GM12878 (cell line): ENCODE measurements at regions not wholly inside any gene's neighbourhood (a gene's known extent, or its start where the extent isn't known, plus 50 kb on each side); places are given as distances from the start of the nearest gene placed in this dataset.

Source experiments
- ATAC-seq: fragments of 200-7000 bp; cut with Tn5 transposase; 3 replicates; pipeline ENCODE4 v1.9.1; 2020; ENCODE audit warnings: mild to moderate bottlenecking, moderate library complexity
- BruUV-seq: library from RNA; stranded (reverse); fragments of 400-500 nt; replicated peaks from 2 replicates; lab custom pipeline; 2021; lab: Mats Ljungman, UMichigan
- CTCF ChIA-PET: fragments of 300-600 bp; sonication (Branson Sonifier 250); formaldehyde crosslinking; extraction: SDS; loops from one replicate; lab custom pipeline; 2021; ENCODE audit warnings: inconsistent platforms; lab: Yijun Ruan, JAX
- POLR2A ChIA-PET: fragments of 350-600 bp; formaldehyde crosslinking; extraction: SDS; loops from one replicate; lab custom pipeline; 2021; ENCODE audit warnings: inconsistent platforms; lab: Charles Lee
- RAD21 ChIA-PET: fragments of 300-600 bp; sonication (Branson Sonifier 250); formaldehyde crosslinking; loops from one replicate; lab custom pipeline; 2023; ENCODE audit warnings: antibody characterized with exemption; ENCODE audit not compliant: unreplicated experiment; lab: Charles Lee
- SMC1A ChIA-PET: fragments of 300-600 bp; sonication (Branson Sonifier 250); formaldehyde crosslinking; loops from one replicate; lab custom pipeline; 2023; ENCODE audit not compliant: unreplicated experiment, uncharacterized antibody; lab: Charles Lee
- DNase-seq: peaks from one replicate; pipeline ENCODE4 v3.0.0-alpha.2; 2011; ENCODE audit warnings: low read depth, low spot score
- FAIRE-seq: peaks from 3 replicates; lab custom pipeline; 2011; peaks lifted over from hg19 to GRCh38; lab: Jason Lieb, UNC
- H2AFZ ChIP-seq: 2 replicates; pipeline ENCODE4 v1.6.0; 2011; ENCODE audit warnings: low read depth, low read length, control low read depth; ENCODE audit not compliant: control insufficient read depth
- H3K27ac ChIP-seq: 2 replicates; pipeline ENCODE4 v1.5.1; 2011; ENCODE audit warnings: control low read depth; ENCODE audit not compliant: control insufficient read depth, insufficient read depth
- H3K27me3 ChIP-seq, 2 experiments: replicated peaks in 1 of 2; 2 replicates each; pipeline versions ENCODE4 v1.6.0 to v1.6.1; 2011; ENCODE audit warnings: low read length in 1 of 2; ENCODE audit not compliant: control insufficient read depth in 2 of 2, insufficient read depth in 2 of 2
- H3K36me3 ChIP-seq, 2 experiments: 2 replicates each; pipeline ENCODE4 v1.5.1; 2011; ENCODE audit warnings: low read length in 1 of 2; ENCODE audit not compliant: control insufficient read depth in 2 of 2, insufficient read depth in 2 of 2
- H3K4me1 ChIP-seq: 2 replicates; pipeline ENCODE4 v1.6.1; 2011; ENCODE audit warnings: mild to moderate bottlenecking, low read length, moderate library complexity, mixed read lengths; ENCODE audit not compliant: control insufficient read depth, insufficient read depth
- H3K4me2 ChIP-seq: 2 replicates; pipeline ENCODE4 v1.6.0; 2011; ENCODE audit warnings: control low read depth; ENCODE audit not compliant: control insufficient read depth, insufficient read depth
- H3K4me3 ChIP-seq: fragments of 200-600 bp; sonication (generic); 2 replicates; pipeline ENCODE4 v1.5.1; 2016
- H3K79me2 ChIP-seq: 2 replicates; pipeline ENCODE4 v1.6.0; 2011; ENCODE audit warnings: low read length; ENCODE audit not compliant: control insufficient read depth, insufficient read depth
- H3K9ac ChIP-seq: 2 replicates; pipeline ENCODE4 v1.8.0; 2011; ENCODE audit warnings: low read length, control low read depth, mixed read lengths; ENCODE audit not compliant: control insufficient read depth, insufficient read depth
- H3K9me3 ChIP-seq: replicated peaks from 3 replicates; pipeline ENCODE4 v1.5.1; 2011; ENCODE audit warnings: mild to moderate bottlenecking, low read length; ENCODE audit not compliant: control insufficient read depth, insufficient read depth
- H4K20me1 ChIP-seq: 2 replicates; pipeline ENCODE4 v1.6.0; 2011; ENCODE audit not compliant: control insufficient read depth, insufficient read depth
- CBFB ChIP-seq: IDR thresholded peaks from 2 replicates; pipeline ENCODE4 v1.6.1; 2016; ENCODE audit warnings: antibody characterized with exemption, low read depth
- NR2C1 ChIP-seq: fragments of 450-650 bp; IDR thresholded peaks from 2 replicates; pipeline ENCODE4 v1.6.1; 2017; ENCODE audit warnings: antibody characterized with exemption, mild to moderate bottlenecking, moderate library complexity
- RAD51 ChIP-seq: fragments of 450-650 bp; IDR thresholded peaks from 2 replicates; pipeline ENCODE4 v1.6.1; 2016; ENCODE audit warnings: moderate library complexity, mild to moderate bottlenecking, inconsistent platforms
- RBBP5 ChIP-seq: fragments of 200-600 bp; sonication (generic); conservative IDR thresholded peaks from 2 replicates; pipeline ENCODE4 v1.6.1; 2016
- TCF3 ChIP-seq: IDR thresholded peaks from 2 replicates; pipeline ENCODE4 v1.6.1; 2012; ENCODE audit warnings: low read depth, mild to moderate bottlenecking, low read length, borderline replicate concordance; ENCODE audit not compliant: insufficient read depth
- WGBS: methylation state at CpG from one replicate; pipeline ENCODE4 v1.1.6; 2016; ENCODE audit warnings: low lambda C conversion rate; ENCODE audit not compliant: insufficient replicate concordance, insufficient coverage; ENCODE audit errors: missing lambda C conversion rate; 5-methylcytosine and 5-hydroxymethylcytosine counted together
- in situ Hi-C: fragments of 300-500 bp; cut with MboI; formaldehyde crosslinking; loops from 9 replicates; pipeline ENCODE4 v1.14.3; 2018; ENCODE audit warnings: mixed read lengths
- intact Hi-C: fragments of 100-400 bp; cut with micrococcal nuclease; formaldehyde crosslinking; loops from one replicate; pipeline ENCODE4 v1.14.2; 2022; ENCODE audit not compliant: unreplicated experiment
- TF ChIP-seq, protein P1 (sequence below): fragments of 450-650 bp; formaldehyde crosslinking; IDR thresholded peaks from 2 replicates; pipeline ENCODE4 v1.4.0; 2020; ENCODE audit warnings: mild to moderate bottlenecking, moderate library complexity
- TF ChIP-seq, protein P2 (sequence below): fragments of 450-650 bp; IDR thresholded peaks from 2 replicates; pipeline ENCODE4 v1.6.1; 2016; ENCODE audit warnings: mild to moderate bottlenecking

DNA sequence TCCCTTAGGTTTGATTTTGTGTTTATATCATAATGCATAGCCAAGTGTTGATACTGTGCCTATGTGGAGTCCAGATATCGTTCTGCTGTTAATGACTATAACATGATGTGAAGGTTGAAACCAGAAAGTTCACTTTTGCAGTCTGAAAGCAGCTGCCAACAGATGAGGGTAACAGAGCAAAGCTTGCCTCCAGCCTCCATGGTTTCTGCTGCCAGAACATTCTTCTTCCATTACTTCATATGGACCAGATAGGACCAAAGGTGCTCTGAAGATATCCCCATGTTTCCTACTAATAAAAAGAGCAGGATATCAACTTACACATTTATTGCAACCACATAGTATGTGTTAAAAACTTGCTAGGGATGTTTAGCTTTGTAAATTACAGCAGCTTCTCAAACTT is 394.1 kb downstream of the SPRY1 start (continued):
- TF ChIP-seq, protein P1, sequence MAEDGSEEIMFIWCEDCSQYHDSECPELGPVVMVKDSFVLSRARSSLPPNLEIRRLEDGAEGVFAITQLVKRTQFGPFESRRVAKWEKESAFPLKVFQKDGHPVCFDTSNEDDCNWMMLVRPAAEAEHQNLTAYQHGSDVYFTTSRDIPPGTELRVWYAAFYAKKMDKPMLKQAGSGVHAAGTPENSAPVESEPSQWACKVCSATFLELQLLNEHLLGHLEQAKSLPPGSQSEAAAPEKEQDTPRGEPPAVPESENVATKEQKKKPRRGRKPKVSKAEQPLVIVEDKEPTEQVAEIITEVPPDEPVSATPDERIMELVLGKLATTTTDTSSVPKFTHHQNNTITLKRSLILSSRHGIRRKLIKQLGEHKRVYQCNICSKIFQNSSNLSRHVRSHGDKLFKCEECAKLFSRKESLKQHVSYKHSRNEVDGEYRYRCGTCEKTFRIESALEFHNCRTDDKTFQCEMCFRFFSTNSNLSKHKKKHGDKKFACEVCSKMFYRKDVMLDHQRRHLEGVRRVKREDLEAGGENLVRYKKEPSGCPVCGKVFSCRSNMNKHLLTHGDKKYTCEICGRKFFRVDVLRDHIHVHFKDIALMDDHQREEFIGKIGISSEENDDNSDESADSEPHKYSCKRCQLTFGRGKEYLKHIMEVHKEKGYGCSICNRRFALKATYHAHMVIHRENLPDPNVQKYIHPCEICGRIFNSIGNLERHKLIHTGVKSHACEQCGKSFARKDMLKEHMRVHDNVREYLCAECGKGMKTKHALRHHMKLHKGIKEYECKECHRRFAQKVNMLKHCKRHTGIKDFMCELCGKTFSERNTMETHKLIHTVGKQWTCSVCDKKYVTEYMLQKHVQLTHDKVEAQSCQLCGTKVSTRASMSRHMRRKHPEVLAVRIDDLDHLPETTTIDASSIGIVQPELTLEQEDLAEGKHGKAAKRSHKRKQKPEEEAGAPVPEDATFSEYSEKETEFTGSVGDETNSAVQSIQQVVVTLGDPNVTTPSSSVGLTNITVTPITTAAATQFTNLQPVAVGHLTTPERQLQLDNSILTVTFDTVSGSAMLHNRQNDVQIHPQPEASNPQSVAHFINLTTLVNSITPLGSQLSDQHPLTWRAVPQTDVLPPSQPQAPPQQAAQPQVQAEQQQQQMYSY (CRISPR knock-in tag) = no peak
- TF ChIP-seq NR2C1 (no peak), TCF3 (no peak)
- TF ChIP-seq, protein P2, sequence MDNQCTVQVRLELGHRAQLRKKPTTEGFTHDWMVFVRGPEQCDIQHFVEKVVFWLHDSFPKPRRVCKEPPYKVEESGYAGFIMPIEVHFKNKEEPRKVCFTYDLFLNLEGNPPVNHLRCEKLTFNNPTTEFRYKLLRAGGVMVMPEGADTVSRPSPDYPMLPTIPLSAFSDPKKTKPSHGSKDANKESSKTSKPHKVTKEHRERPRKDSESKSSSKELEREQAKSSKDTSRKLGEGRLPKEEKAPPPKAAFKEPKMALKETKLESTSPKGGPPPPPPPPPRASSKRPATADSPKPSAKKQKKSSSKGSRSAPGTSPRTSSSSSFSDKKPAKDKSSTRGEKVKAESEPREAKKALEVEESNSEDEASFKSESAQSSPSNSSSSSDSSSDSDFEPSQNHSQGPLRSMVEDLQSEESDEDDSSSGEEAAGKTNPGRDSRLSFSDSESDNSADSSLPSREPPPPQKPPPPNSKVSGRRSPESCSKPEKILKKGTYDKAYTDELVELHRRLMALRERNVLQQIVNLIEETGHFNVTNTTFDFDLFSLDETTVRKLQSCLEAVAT = no peak

DNA sequence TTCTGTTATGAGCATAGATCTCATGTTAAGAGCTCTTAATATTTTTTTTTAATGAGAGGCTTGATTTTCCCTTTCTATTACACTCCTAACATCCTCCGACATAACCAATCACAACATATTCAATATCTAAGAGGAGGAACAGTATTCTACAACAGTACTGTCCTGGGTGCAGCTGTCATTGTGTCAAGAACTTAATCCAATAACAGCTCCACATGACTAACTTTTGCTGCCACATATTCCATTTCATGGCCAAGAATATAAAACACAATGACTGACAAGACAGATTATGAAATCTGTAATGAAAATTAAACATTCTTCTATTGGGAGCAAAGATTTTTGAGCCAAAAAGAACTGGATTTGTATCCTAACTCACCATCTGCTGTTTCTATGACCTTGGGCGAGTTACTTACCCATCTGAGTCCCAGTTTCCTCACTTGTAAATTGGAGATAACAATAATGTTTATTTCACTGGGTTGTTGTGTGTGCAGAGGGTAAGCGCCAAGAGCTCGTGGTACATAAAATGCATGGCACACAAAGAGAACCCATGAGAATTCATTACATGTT is 405.6 kb downstream of the SPRY1 start:
- no peak for FAIRE-seq

More for the DNA sequence above, 405.6 kb downstream of the SPRY1 start:
- H3K27me3 ChIP-seq = no peaks in the 10 kb centered on the region
- intact Hi-C loops = no loop called here
- H3K36me3 ChIP-seq = no peaks in the 10 kb centered on the region
- H3K27ac ChIP-seq = no peak overlapping the region
- TF ChIP-seq RBBP5 (no peak), CBFB (no peak), RAD51 (no peak)
- 34% methylated on average over 4 of the region's 4 CpGs for WGBS
- no peak overlapping the region for H3K9ac ChIP-seq
- no peaks in the 10 kb centered on the region for H3K9me3 ChIP-seq
- no peak for ATAC-seq
- ChIA-PET CTCF (interaction anchor here (0.6 kb wide), 2 partner anchors 79 to 314 kb away, joined by 3 read pairs; no protein-coding TSS in a partner anchor), SMC1A (interaction anchor here (0.7 kb wide), 1 partner anchor 457 kb away, joined by 3 read pairs; no protein-coding TSS in a partner anchor), RAD21 (no interaction called here), POLR2A (no interaction called here)
- BruUV-seq = no TSS peak
- H4K20me1 ChIP-seq = no peaks in the 10 kb centered on the region
- no peak overlapping the region for H3K4me3 ChIP-seq
- DNase-seq = no peak
- H3K4me2 ChIP-seq = no peak overlapping the region
- in situ Hi-C loops = no loop called here
- no peaks in the 10 kb centered on the region for H3K79me2 ChIP-seq
- no peaks in the 10 kb centered on the region for H3K4me1 ChIP-seq
- no peak overlapping the region for H2AFZ ChIP-seq
